ENCODE measurements at regions not wholly inside any gene's neighbourhood (a gene's known extent, or its start where the extent isn't known, plus 50 kb on each side); places are given as distances from the start of the nearest gene placed in this dataset.

DNA sequence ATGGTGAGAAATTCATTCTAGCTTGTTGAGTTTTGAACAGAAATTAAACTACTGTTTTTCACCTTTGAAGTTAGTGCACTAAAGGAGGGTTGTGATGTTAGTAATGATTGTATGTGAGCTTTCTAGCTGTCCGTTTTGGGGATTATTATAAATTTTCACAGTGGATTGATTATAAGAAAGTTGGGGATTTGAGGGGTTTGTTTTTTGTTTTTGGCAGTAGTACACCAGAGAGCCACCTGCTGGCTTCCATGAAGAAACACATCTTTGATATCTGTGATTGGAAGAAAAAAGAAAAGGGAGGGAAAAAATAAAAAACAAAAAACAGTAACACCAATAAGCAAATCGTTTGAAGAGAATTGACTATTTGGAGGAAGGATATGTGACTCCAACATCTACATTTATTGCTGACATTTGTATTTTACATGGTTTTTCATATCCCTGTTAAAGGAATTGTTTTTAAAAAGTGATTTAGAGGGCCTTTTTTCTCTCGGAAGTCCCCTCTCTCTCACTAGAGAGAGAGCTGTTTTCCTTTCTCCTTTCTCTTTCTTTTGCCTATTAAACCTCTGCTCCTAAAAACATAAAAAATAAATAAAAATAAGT, 1469.5 kb upstream of the GOT2 start:
- no peak for TF ChIP-seq GATA3 (IDR thresholded peaks at IDR 0.05; ENCODE audit: low read depth, low read length)
- TF ChIP-seq GATA2 (IDR thresholded peaks at IDR 0.05; ENCODE audit: low read depth, low read length) = no peak

DNA sequence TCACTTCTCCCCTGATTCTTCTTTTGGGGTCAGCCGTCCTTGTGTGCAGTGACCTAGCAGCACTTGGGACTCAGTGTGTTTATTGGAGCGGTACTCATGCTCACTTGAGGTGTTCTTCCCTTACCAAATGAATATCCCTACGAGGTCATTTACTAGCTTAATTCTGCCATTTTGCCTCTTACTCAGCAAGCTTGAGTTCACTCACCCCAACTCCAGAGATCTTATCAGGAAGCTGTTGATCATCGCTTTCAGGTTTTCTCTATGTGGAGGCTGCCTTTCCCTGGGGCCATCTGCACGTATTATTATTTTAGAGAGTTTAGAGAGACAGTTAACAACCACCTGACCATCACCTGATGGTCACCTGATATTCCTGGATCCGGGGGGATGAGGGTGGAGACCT, 1466.0 kb upstream of the GOT2 start:
- TF ChIP-seq GATA2 (IDR thresholded peaks at IDR 0.05; ENCODE audit: low read depth, low read length) (no peak), GATA3 (IDR thresholded peaks at IDR 0.05; ENCODE audit: low read depth, low read length) (no peak)

DNA sequence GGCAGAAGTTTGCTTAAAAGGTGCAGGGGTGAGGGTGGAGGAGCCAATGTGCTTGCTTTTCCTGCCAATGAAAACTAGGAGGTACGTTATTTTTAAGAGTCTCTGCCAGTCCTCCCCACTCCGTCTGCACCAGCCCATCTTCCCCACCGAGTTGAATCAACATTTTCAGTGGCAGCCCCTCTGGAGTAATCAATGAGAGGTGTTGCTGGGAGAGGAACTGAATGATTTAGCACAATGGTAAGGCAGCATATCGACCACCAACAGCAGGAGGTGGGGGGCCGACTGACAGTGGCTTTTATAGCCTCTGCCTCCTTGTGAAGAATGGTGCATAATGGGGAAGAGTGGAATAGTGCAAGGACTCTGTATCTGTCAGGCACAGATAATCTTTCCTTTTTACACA, 1465.0 kb upstream of the GOT2 start:
- TF ChIP-seq GATA3 (IDR thresholded peaks at IDR 0.05; ENCODE audit: low read depth, low read length) = no peak
- TF ChIP-seq GATA2 (IDR thresholded peaks at IDR 0.05; ENCODE audit: low read depth, low read length) = no peak

DNA sequence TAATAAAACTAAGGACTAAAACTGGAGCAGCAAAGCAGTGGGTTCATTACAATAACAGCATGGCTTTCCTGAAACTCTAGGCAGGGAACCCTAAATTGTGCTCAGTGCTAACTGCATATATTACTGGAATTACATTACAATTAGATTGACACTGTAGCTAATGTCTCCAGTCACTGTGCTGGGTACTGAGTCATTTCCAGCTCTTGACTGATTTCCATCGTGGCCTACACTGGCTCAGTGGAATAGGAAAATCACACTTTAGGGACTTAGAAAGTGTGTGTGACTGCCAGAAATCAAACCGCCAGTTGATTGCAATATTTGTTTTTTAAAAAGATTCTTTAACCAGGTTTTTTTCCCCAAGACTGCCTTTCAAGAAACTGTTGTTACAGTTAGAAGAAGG, 1447.4 kb upstream of the GOT2 start:
- no peak for TF ChIP-seq GATA3 (IDR thresholded peaks at IDR 0.05; ENCODE audit: low read depth, low read length)
- no peak for TF ChIP-seq GATA2 (IDR thresholded peaks at IDR 0.05; ENCODE audit: low read depth, low read length)

DNA sequence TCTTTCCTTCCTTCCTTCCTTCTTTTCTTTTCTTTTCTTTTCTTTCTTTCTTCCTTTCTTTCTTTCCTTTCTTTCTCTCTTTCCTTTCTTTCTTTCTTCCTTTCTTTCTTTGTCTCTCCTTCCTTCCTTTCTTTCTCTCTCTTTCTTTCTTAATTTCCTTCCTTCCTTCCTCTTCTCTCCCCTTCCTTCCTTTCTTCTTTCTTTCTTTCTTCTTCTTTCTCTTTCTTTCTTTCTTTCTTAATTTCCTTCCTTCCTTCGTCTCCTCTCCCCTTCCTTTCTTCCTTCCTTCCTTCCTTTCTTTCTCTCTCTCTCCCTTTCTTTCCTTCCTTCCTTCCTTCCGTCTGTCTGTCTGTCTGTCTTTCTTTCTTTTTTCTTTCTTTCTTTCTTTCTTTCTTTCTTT, 1446.5 kb upstream of the GOT2 start:
- no peak for TF ChIP-seq GATA2 (IDR thresholded peaks at IDR 0.05; ENCODE audit: low read depth, low read length)
- no peak for TF ChIP-seq GATA3 (IDR thresholded peaks at IDR 0.05; ENCODE audit: low read depth, low read length)

DNA sequence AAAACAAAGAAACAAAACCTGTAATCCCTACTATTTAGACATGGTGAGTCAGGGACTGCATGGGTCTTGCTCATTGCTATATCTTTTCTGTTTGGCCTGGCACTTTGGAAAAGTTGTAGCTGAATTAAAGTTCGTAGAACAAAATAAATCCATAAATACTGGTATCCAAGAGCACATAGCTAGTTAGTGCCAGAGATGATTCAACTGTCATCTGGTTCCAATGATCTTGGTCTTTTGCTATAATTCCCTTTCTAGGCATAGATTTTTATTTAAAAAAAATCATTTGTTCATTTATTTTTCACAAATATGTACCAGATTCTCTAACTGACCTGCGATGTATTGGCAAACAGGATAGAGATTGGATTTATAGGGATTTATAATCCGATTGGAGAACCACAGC, 1436.1 kb upstream of the GOT2 start:
- TF ChIP-seq GATA3 (IDR thresholded peaks at IDR 0.05; ENCODE audit: low read depth, low read length) (no peak), GATA2 (IDR thresholded peaks at IDR 0.05; ENCODE audit: low read depth, low read length) (no peak)

DNA sequence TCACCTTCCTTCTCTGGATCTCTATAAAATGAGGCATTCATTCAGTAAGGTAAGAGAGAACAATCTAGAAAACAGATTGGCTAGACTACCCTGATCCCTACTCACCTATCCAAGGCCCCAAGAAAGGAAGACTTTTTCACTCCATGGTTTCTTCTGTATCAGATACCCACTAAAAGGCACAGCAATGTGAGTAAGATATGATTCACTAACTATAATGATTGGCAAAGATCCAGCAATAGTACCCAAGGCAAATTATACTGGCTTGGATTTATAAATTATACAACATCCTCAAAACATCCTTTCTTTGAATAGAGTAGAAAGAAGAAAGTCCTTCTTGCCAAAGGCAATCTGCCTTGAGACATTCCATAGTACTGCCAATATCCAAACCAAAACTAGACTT, 1432.0 kb upstream of the GOT2 start:
- TF ChIP-seq GATA3 (IDR thresholded peaks at IDR 0.05; ENCODE audit: low read depth, low read length) (no peak), GATA2 (IDR thresholded peaks at IDR 0.05; ENCODE audit: low read depth, low read length) (no peak)

DNA sequence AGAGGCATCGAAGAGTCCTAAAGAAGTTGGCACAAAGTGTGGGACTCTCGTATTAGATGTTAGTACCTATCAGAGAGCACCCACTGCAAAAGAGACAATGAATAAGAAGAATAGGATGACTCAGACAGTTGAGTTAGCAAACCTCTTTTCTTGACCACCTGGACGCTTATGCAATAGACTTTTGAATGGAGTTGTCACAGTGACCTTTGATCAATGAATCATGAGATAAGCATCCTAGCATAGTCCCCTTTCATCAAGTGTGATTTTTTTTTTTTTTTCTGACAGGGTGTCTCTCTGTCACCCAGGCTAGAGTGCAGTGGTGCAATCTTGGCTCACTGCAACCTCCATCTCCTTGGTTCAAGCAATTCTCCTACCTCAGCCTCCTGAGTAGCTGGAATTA, 1417.9 kb upstream of the GOT2 start:
- no peak for TF ChIP-seq GATA3 (IDR thresholded peaks at IDR 0.05; ENCODE audit: low read depth, low read length)
- TF ChIP-seq GATA2 (IDR thresholded peaks at IDR 0.05; ENCODE audit: low read depth, low read length) = no peak

DNA sequence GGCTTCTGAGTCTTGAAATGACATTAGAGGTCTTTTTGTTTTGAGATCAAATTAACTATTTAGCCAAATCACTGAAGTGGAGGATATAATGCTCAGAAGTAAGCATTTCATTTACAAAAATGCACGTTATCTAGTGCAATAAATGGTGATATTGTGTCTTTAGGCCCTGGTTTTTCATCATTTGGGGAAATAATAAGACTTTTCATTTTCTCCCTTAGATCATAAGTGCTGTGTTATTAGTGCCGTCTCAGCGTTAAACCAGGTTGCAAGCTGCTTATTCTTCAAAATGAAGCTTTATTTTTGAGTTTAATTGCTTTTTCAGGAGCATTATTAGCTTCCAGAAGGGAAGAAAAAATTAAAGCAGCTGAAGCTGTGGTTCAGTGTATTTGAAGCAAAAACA, 1416.8 kb upstream of the GOT2 start:
- no peak for TF ChIP-seq GATA2 (IDR thresholded peaks at IDR 0.05; ENCODE audit: low read depth, low read length)

DNA sequence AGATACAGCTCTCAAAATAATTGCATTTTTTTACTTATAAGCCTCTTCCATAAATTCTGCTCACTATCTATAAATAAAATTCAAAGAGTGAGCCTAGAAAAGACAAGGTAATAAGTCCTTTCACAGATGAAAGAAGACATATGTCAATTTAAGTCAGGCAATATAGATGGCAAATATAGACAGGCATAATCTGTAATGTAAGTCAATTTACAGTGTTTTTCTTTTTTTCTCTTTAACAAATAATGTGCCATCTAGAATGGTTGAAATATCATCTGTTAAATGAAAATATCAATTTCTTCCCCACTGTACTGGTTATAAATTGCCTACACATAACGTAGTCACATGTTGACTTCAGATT, 1409.2 kb upstream of the GOT2 start:
- TF ChIP-seq GATA2 (IDR thresholded peaks at IDR 0.05; ENCODE audit: low read depth, low read length) (no peak), GATA3 (IDR thresholded peaks at IDR 0.05; ENCODE audit: low read depth, low read length) (no peak)

DNA sequence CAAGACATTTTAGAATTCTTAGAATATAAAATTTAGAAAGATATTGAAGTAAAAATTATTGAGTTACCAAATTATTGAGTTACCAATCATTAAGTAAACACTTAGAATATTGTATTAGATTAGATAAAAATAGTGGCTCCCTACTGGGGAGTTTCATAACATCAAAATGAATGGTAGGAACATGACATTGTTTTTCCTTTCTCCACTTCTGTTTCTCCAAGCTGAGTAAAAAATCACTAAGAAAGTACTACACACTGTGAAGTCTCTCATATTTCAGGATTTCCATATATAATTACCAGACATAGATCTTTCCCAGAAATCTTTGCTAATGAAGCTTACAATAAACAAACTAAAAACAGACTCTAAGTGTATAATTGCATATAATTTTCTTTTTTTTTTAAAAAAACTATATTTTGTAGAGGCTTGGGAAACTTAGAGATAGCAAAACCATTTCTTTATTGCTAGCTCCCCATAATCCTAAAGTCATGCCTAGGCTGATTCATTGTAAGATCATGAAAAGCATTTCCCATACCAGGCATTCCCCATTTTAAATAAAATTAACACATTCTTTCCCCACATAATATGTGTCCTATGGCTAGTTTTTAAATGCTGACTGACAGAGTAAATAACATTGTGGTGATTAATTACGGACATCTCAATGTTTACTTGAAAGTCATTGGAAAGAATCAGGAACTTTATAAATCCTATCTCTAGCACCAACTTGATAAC, 1408.7 kb upstream of the GOT2 start:
- TF ChIP-seq GATA3 (IDR thresholded peaks at IDR 0.05; ENCODE audit: low read depth, low read length) (no peak), GATA2 (IDR thresholded peaks at IDR 0.05; ENCODE audit: low read depth, low read length) (no peak)

DNA sequence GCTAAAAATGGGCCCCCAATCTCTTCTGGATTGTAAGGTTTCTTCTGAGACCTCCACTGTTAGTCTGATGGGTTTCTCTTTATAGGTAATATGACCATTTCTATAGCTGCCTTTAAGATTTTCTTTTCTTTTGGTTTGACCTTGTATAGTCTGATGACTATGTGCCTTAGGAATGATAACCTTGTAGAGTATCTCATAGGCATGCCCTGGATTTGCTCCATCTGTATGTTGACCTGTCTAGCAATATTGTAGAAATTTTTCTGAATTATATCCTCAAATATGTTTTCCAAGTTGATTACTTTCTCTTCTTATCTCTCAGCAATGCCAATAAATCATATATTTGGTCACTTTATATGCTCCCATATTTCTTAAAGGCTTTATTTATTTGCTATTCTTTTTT, 1403.8 kb upstream of the GOT2 start:
- TF ChIP-seq GATA3 (IDR thresholded peaks at IDR 0.05; ENCODE audit: low read depth, low read length) (no peak), GATA2 (IDR thresholded peaks at IDR 0.05; ENCODE audit: low read depth, low read length) (no peak)

DNA sequence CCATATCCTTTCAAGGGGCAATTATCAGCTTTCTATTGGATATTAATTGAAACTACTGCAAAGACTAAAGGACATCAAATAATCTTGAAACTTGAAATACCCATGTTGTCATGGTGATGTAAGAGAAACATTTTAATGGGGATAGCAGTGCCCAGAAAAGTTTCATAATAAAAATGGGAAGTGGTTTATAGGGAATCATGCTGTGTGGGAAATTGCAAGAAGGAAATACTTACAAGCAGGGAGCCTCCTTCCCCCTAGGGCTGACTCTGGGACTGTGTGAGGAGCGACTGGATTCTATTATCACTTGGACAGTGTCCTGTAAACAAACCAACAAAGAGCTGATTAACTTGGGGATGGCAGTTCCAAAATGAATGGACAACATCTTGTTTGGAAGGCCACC, 1393.1 kb upstream of the GOT2 start:
- no peak for TF ChIP-seq GATA3 (IDR thresholded peaks at IDR 0.05; ENCODE audit: low read depth, low read length)
- no peak for TF ChIP-seq GATA2 (IDR thresholded peaks at IDR 0.05; ENCODE audit: low read depth, low read length)

DNA sequence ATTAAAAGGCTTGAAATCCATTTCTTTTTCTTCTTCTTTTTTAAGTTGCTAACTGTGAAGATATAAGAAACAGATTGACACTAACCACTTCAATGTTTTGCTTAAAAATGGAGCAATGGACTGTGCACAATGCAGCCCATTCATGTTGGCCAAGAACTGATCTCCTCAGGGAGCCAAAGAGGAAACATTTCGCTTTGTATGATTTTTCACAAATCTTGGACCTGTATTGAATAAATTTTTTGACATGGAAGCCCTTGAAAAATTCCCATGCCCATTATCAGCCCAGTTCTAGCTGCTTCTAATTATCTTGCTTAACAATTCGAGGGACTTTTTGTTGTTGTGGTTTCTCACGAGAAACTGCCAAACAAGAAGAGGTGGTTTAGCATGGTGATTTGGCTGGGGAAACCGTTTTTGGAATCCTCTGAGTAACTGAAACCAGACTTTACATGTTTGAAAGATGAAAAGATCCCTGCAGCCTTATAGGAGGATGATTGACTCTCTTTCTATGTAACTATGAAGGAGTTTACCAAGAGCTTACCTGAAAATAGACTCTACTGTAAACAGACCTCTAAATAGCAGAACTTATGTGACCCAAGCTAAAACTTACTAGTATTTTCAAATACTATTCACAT, 1389.4 kb upstream of the GOT2 start:
- no peak for TF ChIP-seq GATA2 (IDR thresholded peaks at IDR 0.05; ENCODE audit: low read depth, low read length)
- TF ChIP-seq GATA3 (IDR thresholded peaks at IDR 0.05; ENCODE audit: low read depth, low read length) = no peak

DNA sequence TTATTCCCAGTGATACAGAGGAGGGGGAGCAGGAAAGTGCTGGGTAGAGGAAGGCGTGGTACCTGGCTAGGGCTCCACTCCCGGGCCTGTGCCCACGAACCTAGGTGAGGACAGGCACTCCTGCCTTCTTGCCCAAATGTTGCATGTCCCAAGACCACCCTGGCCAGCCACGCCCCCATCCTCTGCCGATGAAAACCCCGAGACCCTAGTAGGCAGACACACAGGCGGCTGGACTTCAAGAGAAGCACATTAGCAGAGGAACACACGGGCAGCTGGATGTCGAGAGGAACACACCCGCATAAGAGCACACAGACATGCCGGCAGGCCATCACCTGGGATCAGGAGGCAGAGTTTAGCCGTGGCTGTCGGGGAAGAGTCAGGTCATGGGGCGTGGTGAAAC, 1386.5 kb upstream of the GOT2 start:
- TF ChIP-seq GATA2 (IDR thresholded peaks at IDR 0.05; ENCODE audit: low read depth, low read length) (no peak), GATA3 (IDR thresholded peaks at IDR 0.05; ENCODE audit: low read depth, low read length) (no peak)

Measured in SH-SY5Y (cell line).